HepG2 (cell line): ENCODE measurements at regions not wholly inside any gene's neighbourhood (a gene's known extent, or its start where the extent isn't known, plus 50 kb on each side); places are given as distances from the start of the nearest gene placed in this dataset.

ENCODE experiments used
- ATAC-seq: fragments of 200-7000 bp; cut with Tn5 transposase; 3 replicates; pipeline ENCODE4 v1.9.1; 2020; ENCODE audit warnings: mild to moderate bottlenecking, moderate library complexity
- BruUV-seq: library from RNA; stranded (reverse); fragments of 400-500 nt; replicated peaks from 2 replicates; lab custom pipeline; 2021; lab: Mats Ljungman, UMichigan
- CTCF ChIA-PET: fragments of 300-600 bp; formaldehyde crosslinking; extraction: SDS; loops from one replicate; lab custom pipeline; 2021; ENCODE audit warnings: low total read pairs, inconsistent platforms, low intra/inter-chr PET ratio; lab: Yijun Ruan, JAX
- POLR2A ChIA-PET: fragments of 350-600 bp; sonication (Branson Sonifier 250); formaldehyde crosslinking; loops from one replicate; lab custom pipeline; 2020; ENCODE audit warnings: antibody characterized with exemption, inconsistent platforms; lab: Yijun Ruan, JAX
- DNase-seq: peaks from one replicate; pipeline ENCODE4 v3.0.0-alpha.2; 2015; ENCODE audit warnings: low spot score
- FAIRE-seq: peaks from 3 replicates; lab custom pipeline; 2011; peaks lifted over from hg19 to GRCh38; lab: Jason Lieb, UNC
- H2AFZ ChIP-seq: one replicate; pipeline ENCODE4 v1.6.1; 2011; ENCODE audit warnings: low read length, inconsistent platforms
- H3K27ac ChIP-seq: fragments of 300-600 bp; 3 replicates; pipeline ENCODE4 v1.8.0; 2011; ENCODE audit warnings: mixed run types, mild to moderate bottlenecking, mixed read lengths, low read length, inconsistent platforms; ENCODE audit not compliant: insufficient read depth; ENCODE audit errors: extremely low read length
- H3K27me3 ChIP-seq, 2 experiments: fragments of 200-600 bp in 1 of 2; 2 replicates in 1 of 2; 3 replicates in 1 of 2; pipeline versions ENCODE4 v1.6.0 to v1.8.0; 2011; ENCODE audit warnings: low read length in 2 of 2, mild to moderate bottlenecking in 2 of 2, moderate library complexity in 2 of 2, inconsistent platforms in 1 of 2; ENCODE audit not compliant: insufficient read depth in 2 of 2, control insufficient read depth in 1 of 2
- H3K36me3 ChIP-seq, 2 experiments: fragments of 200-600 bp in 1 of 2; replicated peaks in 1 of 2; 2 replicates in 1 of 2; 3 replicates in 1 of 2; pipeline versions ENCODE4 v1.5.1 to v1.8.0; 2011; ENCODE audit warnings: low read length in 2 of 2, inconsistent platforms in 1 of 2; ENCODE audit not compliant: insufficient read depth in 2 of 2, control insufficient read depth in 1 of 2
- H3K4me1 ChIP-seq: 2 replicates; pipeline ENCODE4 v1.5.1; 2012; ENCODE audit warnings: low read length, inconsistent platforms; ENCODE audit not compliant: insufficient read depth
- H3K4me2 ChIP-seq: 2 replicates; pipeline ENCODE4 v1.6.0; 2011; ENCODE audit warnings: low read depth, low read length, inconsistent platforms
- H3K4me3 ChIP-seq, 3 experiments: fragments of 200-600 bp in 1 of 3; sonication (generic), shearing (Covaris generic) in 1 of 3; replicated peaks in 1 of 3; 2 replicates each; pipeline ENCODE4 v1.5.1; 2011 to 2016; ENCODE audit warnings: low read length in 3 of 3, inconsistent platforms in 2 of 3, low read depth in 2 of 3, mild to moderate bottlenecking in 2 of 3, control low read depth in 1 of 3, mixed read lengths in 1 of 3; ENCODE audit not compliant: insufficient read depth in 1 of 3
- H3K79me2 ChIP-seq: one replicate; pipeline ENCODE4 v1.6.1; 2011; ENCODE audit warnings: low read length, inconsistent platforms; ENCODE audit not compliant: insufficient read depth
- H3K9ac ChIP-seq: 2 replicates; pipeline ENCODE4 v1.6.0; 2011; ENCODE audit warnings: mild to moderate bottlenecking, low read depth, low read length, inconsistent platforms; ENCODE audit not compliant: insufficient read depth
- H3K9me3 ChIP-seq: 2 replicates; pipeline ENCODE4 v1.5.1; 2012; ENCODE audit warnings: mild to moderate bottlenecking, low read length
- H4K20me1 ChIP-seq: 2 replicates; pipeline ENCODE4 v1.6.0; 2011; ENCODE audit warnings: inconsistent platforms, mild to moderate bottlenecking, low read length, moderate library complexity; ENCODE audit not compliant: insufficient read depth
- ATF3 ChIP-seq: sonication (generic); formaldehyde crosslinking; IDR thresholded peaks from 2 replicates; pipeline ENCODE4 v1.4.0; 2020; ENCODE audit warnings: missing genetic modification reagents
- ATF7 ChIP-seq, 2 experiments: fragments of 450-650 bp in 1 of 2; sonication (generic) in 1 of 2; formaldehyde crosslinking in 1 of 2; IDR thresholded peaks; 2 replicates each; pipeline versions ENCODE4 v1.4.0 to v1.6.1; 2016 to 2020; ENCODE audit warnings: antibody characterized with exemption in 1 of 2, mild to moderate bottlenecking in 1 of 2, missing genetic modification reagents in 1 of 2
- KLF11 ChIP-seq: IDR thresholded peaks from 2 replicates; pipeline ENCODE4 v1.6.1; 2016; ENCODE audit warnings: missing compliant biosample characterization
- SUZ12 ChIP-seq: fragments of 150-350 bp; IDR thresholded peaks from 2 replicates; pipeline ENCODE4 v1.6.1; 2014; ENCODE audit warnings: low read depth, low read length
- TP53 ChIP-seq: sonication (generic); formaldehyde crosslinking; conservative IDR thresholded peaks from 2 replicates; pipeline ENCODE4 v1.4.0; 2020; ENCODE audit warnings: missing genetic modification reagents
- ZNF30 ChIP-seq: sonication (generic); formaldehyde crosslinking; IDR thresholded peaks from 2 replicates; pipeline ENCODE4 v1.5.0; 2020; ENCODE audit warnings: mild to moderate bottlenecking, missing genetic modification reagents
- in situ Hi-C: cut with HindIII; loops from 2 replicates; pipeline ENCODE4 v1.10.0; 2017; ENCODE audit warnings: low pct_unique_long_range_greater_than_20kb; ENCODE audit not compliant: extremely low pct_ligation_motif_present
- intact Hi-C: fragments of 100-400 bp; cut with micrococcal nuclease; formaldehyde crosslinking; loops from one replicate; pipeline ENCODE4 v1.10.0; 2022; ENCODE audit not compliant: unreplicated experiment
- TF ChIP-seq, protein P1 (sequence below): sonication (generic); formaldehyde crosslinking; IDR thresholded peaks from 2 replicates; pipeline ENCODE4 v1.4.0; 2020; ENCODE audit warnings: missing genetic modification reagents
- TF ChIP-seq, protein P2 (sequence below): sonication (generic); formaldehyde crosslinking; IDR thresholded peaks from 2 replicates; pipeline ENCODE4 v1.4.0; 2020; ENCODE audit warnings: missing genetic modification reagents
- TF ChIP-seq, protein P3 (sequence below): sonication (generic); formaldehyde crosslinking; IDR thresholded peaks from 2 replicates; pipeline ENCODE4 v1.5.1; 2020; ENCODE audit warnings: mild to moderate bottlenecking, missing genetic modification reagents

- TF ChIP-seq, protein P1, sequence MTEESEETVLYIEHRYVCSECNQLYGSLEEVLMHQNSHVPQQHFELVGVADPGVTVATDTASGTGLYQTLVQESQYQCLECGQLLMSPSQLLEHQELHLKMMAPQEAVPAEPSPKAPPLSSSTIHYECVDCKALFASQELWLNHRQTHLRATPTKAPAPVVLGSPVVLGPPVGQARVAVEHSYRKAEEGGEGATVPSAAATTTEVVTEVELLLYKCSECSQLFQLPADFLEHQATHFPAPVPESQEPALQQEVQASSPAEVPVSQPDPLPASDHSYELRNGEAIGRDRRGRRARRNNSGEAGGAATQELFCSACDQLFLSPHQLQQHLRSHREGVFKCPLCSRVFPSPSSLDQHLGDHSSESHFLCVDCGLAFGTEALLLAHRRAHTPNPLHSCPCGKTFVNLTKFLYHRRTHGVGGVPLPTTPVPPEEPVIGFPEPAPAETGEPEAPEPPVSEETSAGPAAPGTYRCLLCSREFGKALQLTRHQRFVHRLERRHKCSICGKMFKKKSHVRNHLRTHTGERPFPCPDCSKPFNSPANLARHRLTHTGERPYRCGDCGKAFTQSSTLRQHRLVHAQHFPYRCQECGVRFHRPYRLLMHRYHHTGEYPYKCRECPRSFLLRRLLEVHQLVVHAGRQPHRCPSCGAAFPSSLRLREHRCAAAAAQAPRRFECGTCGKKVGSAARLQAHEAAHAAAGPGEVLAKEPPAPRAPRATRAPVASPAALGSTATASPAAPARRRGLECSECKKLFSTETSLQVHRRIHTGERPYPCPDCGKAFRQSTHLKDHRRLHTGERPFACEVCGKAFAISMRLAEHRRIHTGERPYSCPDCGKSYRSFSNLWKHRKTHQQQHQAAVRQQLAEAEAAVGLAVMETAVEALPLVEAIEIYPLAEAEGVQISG (CRISPR knock-in tag), result no peak
- TF ChIP-seq KLF11, result no peak
- TF ChIP-seq, all 625 proteins: peak for 0
Measured at GRCh38 chr7:52481571-52481970, 553.9 kb upstream of the POM121L12 start (continued).

DNA sequence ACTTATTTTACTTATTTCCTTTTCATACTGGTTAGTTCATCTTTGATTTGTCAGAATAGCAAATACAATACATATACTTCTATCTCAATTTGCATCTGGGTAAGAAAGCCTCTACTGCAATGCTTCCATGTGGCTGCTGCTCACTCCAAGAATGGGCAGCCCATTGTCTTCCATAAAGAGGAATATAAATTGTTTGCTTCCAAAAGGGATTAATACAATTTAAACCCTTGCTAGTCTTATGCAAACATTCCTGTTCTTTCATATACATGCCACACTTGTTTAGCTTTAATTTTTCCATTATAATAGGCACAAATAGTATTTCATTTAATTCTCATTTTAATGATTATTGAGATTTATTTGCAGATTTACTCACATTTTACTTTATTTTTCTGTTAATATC is 555.4 kb upstream of the POM121L12 start:
- H3K4me1 ChIP-seq, result no peaks in the 10 kb centered on the region
- TF ChIP-seq SUZ12 (no peak), ZNF30 (CRISPR knock-in tag) (no peak)
- no peak overlapping the region for H3K9ac ChIP-seq
- FAIRE-seq, result no peak
- no peak overlapping the region for H3K4me2 ChIP-seq
- no peak for ATAC-seq
- intact Hi-C loops (no loop called here), in situ Hi-C loops (no loop called here)
- H2AFZ ChIP-seq, result no peak overlapping the region
- no peaks in the 10 kb centered on the region for H4K20me1 ChIP-seq
- no peaks in the 10 kb centered on the region for H3K27me3 ChIP-seq
- H3K9me3 ChIP-seq, result peaks cover 6% of the 10 kb centered on the region; the same call in 1 of the 2 replicates
- H3K36me3 ChIP-seq, result no peaks in the 10 kb centered on the region
- CTCF ChIA-PET, result no interaction called here
- no peak for DNase-seq
- no peak overlapping the region for H3K27ac ChIP-seq
- no TSS peak for BruUV-seq
- POLR2A ChIA-PET, result no interaction called here
- H3K79me2 ChIP-seq, result no peaks in the 10 kb centered on the region
- no peak overlapping the region for H3K4me3 ChIP-seq

DNA sequence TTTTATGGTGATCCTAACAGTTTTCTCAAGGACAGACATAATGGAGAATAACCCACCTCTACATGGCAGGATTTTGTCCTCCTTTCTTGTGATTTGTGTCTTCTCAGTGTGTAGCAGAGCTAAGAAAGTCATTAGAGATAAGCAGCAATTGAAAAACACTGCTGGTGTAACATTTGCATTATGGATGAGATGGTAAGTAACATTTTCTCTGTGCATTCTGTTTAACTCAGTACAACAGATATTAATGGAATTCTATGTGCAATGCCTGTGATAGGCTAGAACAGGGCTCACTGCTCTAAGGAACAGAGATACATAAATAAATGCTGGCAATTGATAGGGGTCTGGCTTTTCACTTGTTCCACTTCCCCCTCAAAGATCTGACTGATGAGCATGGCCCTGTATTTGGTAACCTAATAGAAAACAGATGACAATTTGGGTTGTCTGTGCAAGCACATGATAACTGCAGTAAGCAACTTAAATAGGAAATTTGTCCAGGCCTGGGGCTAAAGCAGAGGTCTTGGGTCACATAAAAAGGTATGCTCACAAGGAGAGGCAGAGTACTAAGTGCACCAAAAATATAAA is 560.3 kb upstream of the POM121L12 start:
- intact Hi-C loops (no loop called here), in situ Hi-C loops (no loop called here)
- CTCF ChIA-PET, result no interaction called here
- Histone ChIP-seq H3K4me1 (no peaks in the 10 kb centered on the region), H4K20me1 (no peaks in the 10 kb centered on the region), H3K4me2 (no peak overlapping the region), H3K27me3 (no peaks in the 10 kb centered on the region), H3K27ac (no peak overlapping the region), H2AFZ (no peak overlapping the region), H3K9ac (no peak overlapping the region), H3K4me3 (no peak overlapping the region), H3K36me3 (no peaks in the 10 kb centered on the region), H3K79me2 (no peaks in the 10 kb centered on the region), H3K9me3 (peaks cover 24% of the 10 kb centered on the region)
- FAIRE-seq, result no peak
- no TSS peak for BruUV-seq
- POLR2A ChIA-PET, result no interaction called here
- no peak for DNase-seq
- ATAC-seq, result no peak
- TF ChIP-seq ATF3 (CRISPR knock-in tag) (no peak), TP53 (CRISPR knock-in tag) (no peak), ATF7 (IDR thresholded peaks at IDR 0.05) (no peak), ATF7 (CRISPR knock-in tag; IDR thresholded peaks at IDR 0.05) (no peak)
- TF ChIP-seq, protein P2, sequence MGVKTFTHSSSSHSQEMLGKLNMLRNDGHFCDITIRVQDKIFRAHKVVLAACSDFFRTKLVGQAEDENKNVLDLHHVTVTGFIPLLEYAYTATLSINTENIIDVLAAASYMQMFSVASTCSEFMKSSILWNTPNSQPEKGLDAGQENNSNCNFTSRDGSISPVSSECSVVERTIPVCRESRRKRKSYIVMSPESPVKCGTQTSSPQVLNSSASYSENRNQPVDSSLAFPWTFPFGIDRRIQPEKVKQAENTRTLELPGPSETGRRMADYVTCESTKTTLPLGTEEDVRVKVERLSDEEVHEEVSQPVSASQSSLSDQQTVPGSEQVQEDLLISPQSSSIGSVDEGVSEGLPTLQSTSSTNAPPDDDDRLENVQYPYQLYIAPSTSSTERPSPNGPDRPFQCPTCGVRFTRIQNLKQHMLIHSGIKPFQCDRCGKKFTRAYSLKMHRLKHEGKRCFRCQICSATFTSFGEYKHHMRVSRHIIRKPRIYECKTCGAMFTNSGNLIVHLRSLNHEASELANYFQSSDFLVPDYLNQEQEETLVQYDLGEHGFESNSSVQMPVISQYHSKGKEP (CRISPR knock-in tag), result no peak
- TF ChIP-seq, protein P3, sequence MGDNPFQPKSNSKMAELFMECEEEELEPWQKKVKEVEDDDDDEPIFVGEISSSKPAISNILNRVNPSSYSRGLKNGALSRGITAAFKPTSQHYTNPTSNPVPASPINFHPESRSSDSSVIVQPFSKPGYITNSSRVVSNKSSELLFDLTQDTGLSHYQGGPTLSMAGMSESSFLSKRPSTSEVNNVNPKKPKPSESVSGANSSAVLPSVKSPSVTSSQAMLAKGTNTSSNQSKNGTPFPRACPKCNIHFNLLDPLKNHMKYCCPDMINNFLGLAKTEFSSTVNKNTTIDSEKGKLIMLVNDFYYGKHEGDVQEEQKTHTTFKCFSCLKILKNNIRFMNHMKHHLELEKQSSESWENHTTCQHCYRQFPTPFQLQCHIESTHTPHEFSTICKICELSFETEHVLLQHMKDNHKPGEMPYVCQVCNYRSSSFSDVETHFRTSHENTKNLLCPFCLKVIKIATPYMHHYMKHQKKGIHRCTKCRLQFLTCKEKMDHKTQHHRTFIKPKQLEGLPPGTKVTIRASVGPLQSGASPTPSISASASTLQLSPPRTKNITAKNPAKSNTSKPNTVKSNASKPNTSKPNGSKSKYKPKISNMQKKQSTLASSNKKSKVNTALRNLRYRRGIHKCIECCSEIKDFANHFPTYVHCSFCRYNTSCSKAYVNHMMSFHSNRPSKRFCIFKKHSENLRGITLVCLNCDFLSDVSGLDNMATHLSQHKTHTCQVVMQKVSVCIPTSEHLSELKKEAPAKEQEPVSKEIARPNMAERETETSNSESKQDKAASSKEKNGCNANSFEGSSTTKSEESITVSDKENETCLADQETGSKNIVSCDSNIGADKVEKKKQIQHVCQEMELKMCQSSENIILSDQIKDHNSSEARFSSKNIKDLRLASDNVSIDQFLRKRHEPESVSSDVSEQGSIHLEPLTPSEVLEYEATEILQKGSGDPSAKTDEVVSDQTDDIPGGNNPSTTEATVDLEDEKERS (CRISPR knock-in tag), result no peak
